Umbilical cord (tissue), 1 donor: ENCODE measurements at regions not wholly inside any gene's neighbourhood (a gene's known extent, or its start where the extent isn't known, plus 50 kb on each side); places are given as distances from the start of the nearest gene placed in this dataset.
"Not testable (repeated sequence)": the region's sequence is repeated elsewhere in the genome, so short reads cannot be mapped to it uniquely, and the experiment has no call there.

ENCODE experiments used
- DNase-seq: peaks from one replicate; pipeline ENCODE4 v3.0.0-alpha.2; 2015; ENCODE audit warnings: low spot score

DNA sequence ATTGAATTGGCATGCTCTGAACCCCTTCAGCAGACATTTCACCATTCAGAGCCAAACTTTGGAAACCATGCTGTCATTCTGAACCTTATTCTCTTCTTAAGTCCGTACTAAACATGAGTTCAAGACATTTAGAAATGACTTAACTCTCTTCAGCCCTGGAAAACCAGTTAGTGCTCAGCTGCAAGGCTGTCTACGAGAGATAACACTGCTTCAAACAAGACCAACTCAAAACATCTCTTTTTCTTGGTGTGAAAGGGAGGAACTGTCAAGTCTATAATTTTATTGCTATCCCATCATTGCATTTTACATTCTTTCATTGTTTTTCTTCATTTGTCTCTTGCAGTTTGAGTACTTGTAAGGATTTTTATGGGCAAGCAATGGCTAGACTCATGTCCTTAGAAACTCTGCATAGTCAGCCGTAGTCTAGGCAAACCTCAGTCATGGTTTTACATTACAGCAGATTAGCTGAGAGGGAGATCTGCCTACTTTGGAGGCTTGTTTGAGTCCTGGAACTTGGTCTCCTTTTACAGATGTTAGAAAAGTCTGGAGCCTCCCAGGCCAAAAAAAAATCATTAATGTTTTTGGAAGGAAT lies 120.6 kb upstream of the JADE1 start:
- peak; percentile 12 for DNase-seq

DNA sequence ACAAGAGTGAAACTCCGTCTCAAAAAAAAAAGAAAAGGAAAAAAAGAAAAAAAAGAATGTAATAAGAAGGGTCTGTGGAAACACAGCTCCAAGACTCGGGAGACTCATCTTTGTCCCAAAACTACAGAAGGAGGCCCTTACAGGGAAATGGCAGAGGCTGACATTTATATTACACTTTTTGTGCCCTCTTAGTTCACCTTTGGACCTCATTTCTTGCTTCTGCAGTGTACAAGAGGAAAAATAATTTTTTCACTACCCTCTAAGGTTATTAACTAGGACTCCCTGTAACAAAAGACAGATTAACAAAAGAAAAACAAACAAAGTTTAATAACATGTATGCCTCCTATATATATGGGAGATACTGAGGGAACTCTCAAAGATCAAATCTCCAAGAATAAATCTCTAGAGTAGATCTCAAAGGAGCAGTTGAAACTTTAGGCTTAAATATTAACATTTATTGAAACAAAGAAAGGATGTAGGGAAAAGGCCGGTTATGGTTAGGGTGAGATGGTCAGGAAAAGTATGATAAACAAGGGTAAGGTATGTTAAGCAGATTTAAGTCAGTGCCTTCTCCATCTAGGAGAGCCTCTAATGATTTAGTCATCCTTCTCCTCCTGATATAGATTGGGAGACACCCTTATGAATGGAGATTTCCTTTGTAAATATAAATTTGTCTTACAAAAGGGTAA lies 121.3 kb upstream of the JADE1 start:
- no peak for DNase-seq

DNA sequence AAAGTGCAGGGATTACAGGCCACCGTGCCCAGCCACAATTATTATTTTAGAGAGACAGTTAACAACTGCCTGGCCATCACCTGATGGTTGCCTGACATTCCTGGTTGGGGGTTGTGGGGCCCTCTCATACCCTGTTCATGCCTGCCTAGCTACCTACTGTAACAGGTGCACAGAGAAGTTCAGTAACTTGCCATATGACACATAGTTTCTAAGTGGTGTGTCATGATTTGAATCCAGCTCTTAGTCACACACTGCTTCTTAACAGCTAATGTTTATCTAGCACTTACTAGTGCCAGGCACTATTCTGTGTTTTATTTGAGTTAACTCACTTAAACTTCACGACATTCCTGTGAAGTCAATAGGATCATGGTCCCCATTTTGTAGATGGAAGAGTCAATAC lies 122.7 kb upstream of the JADE1 start:
- no peak for DNase-seq

DNA sequence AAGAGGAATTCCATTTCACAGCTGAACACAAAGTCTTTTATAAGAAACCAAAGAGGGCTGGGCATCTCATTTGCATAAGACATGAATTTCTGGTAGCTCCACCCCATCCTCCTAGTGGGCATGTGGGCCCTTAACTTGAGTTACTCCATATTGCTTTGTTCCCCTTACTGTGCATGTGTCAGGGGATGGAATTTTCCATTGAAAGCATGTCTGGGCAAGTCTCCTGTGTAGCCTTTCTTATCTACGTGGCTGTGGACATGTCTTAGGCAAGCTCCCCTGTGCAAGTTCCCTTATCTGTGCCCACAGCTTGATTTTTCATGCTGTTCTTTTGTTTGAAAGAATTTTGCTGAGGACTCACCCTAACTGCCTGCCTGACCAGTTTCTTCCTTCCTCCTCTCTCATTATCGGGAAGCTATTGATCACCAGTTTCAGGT lies 123.5 kb upstream of the JADE1 start:
- no peak for DNase-seq

DNA sequence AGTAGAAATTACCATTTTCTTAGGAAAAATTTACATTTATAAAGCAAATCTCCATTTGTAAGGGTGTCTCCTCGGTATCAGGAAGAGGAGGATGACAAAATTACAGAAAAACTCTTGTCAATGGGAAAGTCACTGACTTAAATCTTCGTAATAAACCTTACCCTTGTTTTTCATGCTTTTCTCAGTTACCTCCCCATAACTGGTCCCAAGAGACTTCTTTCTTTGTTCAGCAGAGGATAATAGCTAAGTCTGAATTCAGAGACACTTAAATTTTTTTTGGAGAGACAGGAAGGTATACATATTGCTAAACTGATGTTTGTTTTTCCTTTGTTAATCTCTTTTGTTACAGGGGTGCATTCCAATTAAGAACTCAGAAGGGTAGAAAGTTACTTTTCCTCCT lies 125.5 kb upstream of the JADE1 start:
- no peak for DNase-seq

DNA sequence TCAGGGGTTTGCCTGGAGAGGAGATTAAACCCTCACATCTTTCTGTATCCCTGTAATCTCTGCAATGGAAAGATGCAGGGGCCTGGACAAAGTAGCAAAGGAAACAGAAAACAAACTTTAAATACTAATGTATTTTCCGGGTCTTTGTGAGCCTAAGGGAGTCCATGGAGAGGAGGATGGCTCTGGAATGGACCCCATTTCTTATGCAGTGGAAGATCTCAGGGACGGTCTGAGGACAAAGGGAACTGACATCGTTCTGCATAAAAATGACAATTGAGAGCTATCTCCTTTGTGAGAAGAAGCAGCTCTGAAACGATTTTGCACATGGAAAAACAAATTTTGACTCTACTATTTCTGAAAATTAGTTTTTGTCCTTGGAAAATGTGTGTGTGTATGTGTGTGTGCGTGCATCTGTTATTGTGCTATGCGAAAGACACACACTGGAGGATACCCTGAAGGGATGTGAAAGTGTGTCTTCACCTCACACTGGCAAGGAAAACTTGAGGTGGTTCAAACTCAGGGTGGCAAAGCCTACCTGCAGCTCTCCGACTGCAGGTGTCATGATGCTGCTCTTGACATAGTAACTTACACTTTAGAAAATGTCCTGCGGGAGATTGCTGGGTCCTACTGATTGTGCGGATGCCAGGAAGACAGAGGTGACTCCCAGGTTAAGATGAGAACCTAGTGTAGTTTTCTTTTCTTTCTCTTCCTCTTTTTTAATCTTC lies 126.4 kb upstream of the JADE1 start:
- DNase-seq, result peak; percentile 15

DNA sequence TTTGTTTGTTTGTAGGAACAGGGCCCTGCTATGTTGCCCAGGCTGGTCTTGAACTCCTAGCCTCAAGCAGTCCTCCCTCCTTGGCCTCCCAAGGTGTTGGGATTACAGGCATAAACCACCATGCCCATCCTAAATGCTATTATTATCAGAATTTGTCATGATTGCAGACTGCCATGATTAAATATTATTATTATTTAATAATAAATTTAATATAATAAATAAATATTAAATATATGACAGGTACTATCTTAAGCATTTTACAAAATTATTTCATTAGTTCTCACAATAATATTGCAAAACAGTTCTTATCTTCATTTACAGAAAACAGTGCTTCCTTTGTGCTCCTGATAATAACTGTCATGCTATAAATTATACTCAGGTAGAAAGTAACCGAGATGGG lies 133.4 kb upstream of the JADE1 start:
- no peak for DNase-seq

DNA sequence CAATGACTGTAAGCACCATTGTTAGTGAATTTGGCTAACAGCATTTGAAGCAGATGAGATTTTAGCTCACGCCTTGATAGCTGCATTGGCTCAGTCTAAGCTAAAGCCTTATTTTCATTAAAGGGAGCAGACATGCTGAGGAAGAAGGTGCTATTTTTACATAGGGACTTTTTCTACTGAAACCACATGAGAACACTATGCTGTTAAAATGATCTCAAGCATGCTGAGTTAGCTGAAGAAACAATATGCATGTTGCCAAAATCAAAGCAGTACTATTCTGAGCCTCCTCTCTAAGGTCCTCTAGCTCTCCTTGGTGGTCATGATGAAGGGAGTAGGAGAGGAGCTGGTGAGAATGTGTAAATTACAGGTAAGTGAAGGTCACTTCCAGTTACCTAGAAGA lies 134.4 kb upstream of the JADE1 start:
- DNase-seq, result peak; percentile 14

DNA sequence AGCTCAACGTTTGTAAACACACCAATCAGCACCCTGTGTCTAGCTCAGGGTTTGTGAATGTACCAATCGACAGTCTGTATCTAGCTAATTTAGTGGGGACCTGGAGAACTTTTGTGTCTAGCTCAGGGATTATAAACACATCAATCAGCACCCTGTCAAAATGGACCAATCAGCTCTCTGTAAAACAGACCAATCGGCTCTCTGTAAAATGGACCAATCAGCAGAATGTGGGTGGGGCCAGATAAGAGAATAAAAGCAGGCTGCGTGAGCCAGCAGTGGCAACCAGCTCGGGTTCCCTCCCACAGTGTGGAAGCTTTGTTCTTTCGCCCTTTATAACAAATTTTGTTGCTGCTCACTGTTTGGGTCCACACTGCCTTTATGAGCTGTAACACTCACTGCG lies 136.3 kb upstream of the JADE1 start:
- DNase-seq, result not testable (repeated sequence)

DNA sequence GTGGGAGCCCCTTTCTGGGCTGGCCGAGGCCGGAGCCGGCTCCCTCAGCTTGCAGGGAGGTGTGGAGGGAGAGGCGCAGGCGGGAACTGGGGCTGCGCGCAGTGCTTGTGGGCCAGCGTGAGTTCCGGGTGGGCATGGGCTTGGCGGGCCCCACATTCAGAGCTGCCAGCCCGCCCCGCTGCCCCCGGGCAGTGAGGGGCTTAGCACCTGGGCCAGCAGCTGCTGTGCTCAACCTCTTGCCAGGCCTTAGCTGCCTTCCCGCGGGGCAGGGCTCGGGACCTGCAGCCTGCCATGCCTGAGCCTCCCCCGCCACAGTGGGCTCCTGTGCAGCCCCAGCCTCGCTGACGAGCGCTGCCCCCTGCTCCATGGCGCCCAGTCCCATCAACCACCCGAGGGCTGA lies 136.9 kb upstream of the JADE1 start:
- DNase-seq, result not testable (repeated sequence)

DNA sequence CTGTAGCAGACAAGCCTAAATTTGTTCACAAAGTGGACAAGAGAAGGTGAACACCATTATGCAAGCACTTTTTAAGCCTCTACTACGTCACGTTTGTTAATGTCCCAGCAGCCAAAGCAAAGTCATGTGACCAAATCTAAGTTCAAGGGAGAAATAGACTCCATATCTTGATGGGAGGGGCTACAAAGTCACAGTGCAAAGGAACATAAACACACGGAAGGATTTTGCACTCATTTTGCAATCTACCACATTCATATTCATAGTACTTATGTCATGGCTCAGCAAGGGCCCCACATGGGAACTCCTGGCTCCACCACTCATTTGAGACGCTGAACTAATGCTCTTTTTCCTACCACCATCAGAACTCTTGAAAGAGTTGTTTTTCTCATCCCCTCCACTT lies 139.0 kb upstream of the JADE1 start:
- DNase-seq, result no peak

DNA sequence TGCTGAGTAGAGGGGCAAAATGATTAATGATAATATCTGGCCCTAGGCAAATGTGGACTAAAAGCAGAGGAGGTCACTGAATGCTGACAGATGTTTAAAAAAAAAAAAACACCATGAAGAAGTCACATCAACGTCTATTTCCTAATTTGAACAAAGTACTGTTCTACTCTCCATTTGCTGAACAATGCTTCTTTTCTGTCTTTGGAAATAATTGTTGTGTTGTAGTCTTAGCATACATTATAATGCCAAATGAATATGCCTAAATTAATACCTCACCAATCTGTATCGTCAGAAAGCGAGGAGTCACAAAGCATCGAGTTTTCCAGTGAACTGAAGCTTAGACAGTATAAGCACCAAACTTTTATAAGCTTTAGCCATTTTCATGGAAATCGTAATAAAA lies 140.9 kb upstream of the JADE1 start:
- DNase-seq, result no peak

DNA sequence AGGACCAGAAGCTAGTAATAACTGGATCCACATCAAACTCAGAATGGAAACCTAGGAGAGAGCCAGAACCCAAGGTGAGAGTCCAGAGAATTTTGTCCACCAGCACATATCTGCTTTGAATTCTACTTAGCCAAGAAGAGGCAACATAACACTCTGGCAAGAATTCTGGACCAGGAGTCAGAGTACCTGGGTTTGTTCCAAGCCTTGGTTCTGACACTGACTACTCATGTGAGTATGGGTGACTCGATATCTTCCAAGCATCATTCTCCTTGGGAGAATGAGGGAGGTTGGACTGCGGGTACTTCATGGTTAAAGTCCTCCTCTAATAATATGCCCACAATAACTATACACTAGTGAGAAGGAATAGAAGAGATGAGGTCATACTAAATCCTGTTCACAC lies 144.0 kb upstream of the JADE1 start:
- no peak for DNase-seq

DNA sequence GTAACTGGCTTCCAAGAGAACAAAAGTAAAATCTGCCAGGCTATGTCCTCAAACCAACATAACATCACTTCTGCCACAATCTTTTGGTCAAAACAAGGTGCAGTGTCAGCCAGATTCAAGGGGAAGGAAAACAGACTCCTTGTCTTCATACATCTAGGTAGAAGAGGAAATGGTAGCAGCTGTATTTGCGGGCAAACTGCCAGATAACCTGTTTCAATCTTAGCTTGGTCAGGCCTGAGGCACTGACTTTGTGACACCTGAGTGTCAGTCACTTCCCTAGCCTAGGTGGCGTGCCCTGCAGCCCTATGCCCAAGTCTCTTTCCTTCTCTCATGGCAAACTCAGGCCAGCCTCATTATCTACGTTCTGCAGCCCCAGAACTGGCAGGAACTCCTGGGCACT lies 146.2 kb upstream of the JADE1 start:
- no peak for DNase-seq

DNA sequence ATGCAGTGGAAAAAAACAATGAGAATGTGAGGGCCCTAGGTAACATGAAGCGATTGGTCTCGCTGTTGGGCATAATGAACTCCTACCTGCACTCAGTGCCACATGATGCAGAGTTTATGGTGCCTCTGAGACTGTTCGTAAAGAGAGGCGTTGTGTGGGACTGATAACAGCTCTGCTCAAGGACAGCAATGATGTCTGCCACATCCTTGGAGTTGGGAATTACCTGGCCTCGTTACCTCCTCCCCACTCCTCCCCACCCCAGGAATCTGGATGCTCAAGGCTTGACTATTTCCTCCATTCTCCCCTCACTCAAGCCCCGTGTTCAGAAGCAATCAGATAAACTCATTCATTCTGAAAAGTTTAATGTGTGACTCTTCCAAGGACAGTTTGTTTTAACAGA lies 148.0 kb upstream of the JADE1 start:
- no peak for DNase-seq

DNA sequence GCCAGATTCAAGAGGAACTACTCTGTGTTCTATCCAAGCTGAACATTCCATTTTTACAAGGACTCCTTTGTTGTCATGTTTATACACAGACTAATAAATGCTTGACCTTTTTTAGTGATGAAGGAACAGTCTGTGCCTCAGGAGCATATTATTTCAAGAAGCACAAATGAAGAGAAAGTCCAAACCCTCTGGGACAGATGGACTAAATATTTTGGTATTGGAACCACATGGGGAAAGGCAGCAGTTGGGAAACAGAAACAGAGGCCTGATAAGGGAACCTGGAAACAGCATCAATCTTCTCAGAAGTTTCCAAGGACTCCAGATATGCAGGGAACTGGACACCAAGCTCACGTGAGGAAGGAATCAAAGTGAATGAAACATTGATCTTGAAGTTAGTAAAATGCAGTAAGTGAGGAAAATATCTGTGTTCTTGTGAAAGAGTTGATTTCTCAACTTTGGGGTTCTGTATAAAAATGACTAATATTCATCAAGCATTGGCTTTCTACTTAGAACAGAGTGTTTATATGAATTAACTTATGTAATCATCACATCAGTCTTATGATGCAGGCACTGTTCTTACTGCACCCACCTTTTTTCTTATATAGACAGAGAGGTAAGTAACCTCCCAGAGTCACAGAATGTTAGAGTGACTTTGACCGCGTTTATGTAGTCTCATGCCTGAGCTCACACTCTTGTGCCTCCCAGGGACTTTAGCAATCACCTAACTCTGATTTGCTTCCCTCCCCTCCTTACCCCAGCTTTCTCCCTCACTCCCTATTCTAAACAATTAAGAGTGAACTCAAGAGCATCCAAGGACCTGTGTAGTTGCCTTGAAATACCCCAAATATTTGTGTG lies 148.9 kb upstream of the JADE1 start:
- no peak for DNase-seq

DNA sequence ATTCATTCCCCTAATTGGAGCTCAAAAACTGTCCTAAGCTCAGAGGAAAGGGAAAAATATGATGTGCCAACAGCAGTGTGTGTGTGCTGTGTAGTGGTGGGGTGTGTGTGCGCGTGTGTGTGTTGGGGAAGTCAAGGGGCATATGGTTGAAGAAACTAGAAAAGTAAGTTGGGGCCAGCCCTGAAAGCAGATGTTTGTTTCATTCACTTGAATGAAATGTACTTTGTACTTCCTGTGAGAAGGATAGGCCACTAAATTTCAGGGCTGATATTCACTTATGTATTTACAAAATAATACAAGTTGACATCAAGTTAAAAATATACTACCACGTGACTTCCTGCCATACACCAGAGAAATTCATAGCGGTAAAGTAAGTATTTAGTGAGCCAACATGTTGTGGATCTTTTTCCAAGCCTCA lies 151.3 kb upstream of the JADE1 start:
- DNase-seq, result no peak

DNA sequence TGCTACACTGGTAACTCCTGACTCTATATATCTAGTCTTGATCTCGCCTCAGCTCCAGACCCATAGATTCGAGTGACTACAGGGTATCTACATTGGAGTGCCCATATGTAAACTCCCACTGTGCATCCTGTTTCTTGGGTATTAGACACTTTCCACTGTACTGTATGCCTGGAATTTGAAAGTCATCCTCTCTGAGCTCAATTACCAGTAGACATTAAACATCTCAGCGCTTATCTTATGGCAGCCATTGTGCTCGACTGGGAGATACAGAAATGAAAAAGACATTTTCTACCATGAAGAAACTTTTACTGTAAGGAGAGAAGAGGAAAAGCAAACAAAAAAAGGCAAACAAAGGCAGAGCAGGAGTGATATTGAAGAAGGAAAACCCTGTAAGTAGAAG lies 151.9 kb upstream of the JADE1 start:
- no peak for DNase-seq

DNA sequence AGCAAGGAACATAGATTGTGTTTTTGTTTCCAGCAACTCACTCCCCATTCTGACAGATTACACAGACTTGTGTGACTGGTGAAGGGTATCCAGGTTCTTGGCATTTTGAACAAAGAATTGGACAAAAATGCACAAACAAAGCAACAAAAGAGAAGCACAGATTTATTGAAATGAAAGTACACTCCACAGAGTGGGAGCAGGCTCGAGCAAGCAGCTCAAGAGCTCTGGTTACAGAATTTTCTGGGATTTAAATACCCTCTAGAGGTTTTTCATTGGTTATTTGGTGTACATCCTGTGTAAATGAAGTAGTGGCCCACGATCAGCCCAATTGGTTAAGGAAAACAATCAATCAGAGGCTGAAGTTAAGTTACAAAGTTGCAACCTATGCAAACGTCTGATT lies 155.0 kb upstream of the JADE1 start:
- no peak for DNase-seq

DNA sequence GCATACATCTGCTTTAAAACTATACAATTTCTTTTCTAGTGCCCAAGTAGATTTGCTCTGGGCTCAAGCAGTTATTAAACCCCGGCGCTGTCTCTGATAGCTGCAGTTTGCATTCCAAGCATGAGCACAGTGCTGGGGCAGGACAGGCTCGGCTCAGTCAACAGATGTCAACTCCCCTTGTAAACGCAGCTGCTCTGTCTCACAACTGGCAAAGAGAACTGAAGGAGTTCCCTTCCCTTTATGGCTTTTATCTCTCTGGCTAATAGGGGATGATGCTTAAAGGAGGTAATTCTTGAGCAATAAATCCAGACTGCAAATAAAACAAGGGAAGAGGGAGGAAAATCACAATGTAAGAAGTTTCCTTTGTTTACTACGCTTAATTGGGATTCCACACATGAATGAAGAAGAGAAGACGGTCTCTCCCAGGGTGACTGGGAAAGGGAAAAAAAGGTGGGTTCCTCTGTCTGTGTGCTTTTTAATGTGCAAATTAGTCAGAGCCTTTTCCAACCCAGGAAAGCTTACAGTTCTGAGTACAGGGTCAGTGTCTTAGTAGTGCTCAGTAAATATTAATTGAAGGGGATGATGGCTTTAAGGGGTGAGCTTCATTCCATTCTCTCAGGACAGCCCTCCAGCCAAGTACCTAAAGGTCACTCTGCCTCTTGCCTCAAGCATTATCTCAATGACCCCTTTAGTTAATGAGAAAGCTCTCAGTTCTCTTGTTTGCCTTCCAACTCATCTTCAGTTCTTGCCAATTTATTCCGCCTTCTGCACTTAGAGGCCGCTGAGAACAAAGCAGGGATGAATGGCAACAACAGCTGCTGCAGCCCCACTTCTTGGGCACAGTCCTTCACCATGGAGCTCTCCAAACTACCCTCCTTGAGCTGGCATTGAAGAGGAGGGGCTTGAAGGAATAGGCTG lies 155.7 kb upstream of the JADE1 start:
- peak; percentile 98 for DNase-seq

DNA sequence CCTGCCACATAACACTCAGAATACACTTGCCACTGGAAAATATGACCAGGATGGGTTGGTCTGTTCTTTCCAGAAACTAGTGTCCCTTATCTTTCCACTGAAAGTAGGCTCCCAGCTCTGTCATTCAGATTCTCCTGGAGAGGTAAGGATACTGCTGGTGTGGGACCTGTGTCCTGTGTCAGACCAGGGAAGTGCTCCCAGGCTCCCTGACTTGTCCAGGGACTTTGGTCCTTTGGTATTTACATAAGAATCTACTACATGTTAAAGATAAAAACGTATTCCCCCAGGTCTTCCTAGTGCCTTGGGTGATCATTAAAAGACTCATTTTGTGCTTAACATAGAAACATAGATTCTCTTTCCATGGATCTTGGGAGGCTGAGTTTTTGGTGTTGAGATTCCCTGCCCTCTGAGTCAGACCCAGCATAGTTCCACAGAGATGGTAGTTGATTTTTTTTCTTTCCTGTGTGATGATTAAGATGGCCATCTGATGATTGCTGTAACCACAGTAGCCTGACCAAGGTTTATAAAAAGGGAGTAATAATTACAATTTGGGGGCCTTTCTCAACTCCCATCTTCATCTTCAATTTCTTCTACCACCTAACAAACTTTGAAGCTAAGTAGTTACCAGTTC lies 159.8 kb upstream of the JADE1 start:
- DNase-seq, result no peak
